EH (cell line): ENCODE measurements at regions not wholly inside any gene's neighbourhood (a gene's known extent, or its start where the extent isn't known, plus 50 kb on each side); places are given as distances from the start of the nearest gene placed in this dataset.

Source experiments
- DNase-seq: peaks from one replicate; pipeline ENCODE4 v3.0.0-alpha.2; 2015; ENCODE audit warnings: low read depth

DNA sequence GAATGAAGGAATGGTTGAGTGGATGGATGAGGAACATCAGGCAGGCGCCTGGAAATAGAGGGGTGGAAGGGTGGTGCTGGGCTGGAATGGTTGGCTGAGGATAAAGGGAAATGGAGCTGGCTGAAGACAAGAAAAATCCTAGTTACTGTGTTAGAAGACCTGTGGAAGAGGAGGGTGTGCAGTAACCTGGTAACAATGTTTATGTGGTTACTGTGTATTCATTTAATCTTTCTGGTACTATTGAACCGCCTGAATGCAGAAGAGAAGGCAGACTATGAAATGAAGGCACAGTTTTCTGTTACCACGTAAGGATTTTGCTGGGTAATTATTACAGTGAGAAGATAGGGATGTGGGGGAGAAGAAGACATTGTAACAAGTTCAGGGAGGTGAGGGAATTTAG lies 110.3 kb upstream of the MGAT5 start:
- DNase-seq, result no peak

DNA sequence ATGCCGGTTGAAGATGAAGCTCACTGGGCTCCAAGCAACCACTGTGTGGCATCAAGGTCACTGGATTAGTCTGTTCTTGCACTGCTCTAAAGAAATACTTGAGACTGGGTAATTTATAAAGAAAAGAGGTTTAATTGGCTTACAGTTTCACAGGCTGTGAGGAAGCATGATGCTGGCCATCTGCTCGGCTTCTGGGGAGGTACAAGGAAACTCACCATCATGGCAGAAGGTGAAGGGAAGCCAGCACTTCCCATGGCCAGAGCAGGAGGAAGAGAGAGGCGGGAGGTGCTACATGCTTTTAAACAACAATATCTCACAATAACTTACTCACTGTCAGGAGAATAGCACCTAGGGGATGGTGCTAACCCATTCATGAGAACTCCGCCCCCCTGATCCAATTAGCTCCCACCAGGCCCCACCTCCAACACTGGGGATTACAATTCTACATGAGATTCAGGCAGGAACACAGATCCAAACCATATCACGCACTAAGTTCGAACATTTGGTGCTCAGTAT lies 109.7 kb upstream of the MGAT5 start:
- no peak for DNase-seq

DNA sequence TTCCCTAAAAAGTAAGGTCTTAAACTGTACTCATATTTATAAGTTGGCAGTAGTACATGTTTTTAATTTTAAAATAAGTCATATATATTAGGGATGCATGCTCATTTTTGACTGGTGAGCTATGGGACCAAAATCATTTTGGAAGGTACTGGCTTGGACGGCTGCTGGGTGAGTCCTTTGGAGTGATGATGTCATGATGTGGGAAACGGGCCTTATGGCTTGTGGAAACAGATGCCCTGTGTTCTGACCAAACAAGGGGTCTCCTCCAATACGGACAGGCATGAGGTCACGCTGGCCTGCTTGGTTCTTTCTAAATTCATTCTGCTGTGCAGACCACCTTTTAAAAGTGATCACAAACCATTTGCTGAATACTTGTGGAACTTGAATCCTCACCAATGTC lies 109.2 kb upstream of the MGAT5 start:
- peak; percentile 7 for DNase-seq

DNA sequence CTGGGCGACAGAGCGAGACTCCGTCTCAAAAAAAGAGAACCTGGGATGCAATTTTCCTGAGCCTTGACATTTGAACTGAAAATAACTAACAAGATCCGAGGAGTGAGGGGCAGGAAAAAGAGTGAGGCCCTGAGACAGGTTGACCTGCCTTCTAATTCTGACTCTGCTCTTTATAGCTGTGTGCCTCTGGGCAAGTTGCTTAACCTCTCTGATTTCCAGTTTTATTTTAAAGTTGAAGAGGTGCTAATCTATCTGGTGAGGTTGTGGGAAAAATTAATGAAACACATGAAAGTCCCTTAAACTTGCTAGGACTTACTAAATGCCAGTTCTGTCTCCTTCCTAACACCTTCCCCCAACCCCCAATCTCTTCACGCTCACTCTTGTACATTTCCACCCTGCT lies 108.4 kb upstream of the MGAT5 start:
- DNase-seq, result no peak

- no peak for DNase-seq
Observed at GRCh38 chr2:134146161-134146560, 107.7 kb upstream of the MGAT5 start.

DNA sequence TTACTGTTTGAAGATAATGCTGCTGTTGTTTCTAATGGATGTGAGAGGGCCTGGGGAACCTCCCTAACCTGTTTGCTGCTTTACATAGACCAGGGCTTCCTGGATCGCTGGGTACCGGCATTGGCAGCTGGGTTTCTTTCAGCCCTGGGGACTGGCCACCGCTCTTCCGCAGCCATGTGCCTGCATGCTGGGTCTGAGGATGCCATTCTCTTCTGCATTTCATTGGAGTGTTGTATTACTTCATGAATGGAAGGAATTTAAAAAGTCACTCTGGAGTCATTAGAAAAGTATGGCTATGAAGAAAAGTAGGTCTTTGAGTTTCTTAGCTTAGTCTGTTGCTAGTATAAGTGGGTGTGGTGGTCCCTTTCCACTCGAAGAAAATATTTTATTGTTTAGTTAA lies 107.3 kb upstream of the MGAT5 start:
- DNase-seq, result peak; percentile 85

DNA sequence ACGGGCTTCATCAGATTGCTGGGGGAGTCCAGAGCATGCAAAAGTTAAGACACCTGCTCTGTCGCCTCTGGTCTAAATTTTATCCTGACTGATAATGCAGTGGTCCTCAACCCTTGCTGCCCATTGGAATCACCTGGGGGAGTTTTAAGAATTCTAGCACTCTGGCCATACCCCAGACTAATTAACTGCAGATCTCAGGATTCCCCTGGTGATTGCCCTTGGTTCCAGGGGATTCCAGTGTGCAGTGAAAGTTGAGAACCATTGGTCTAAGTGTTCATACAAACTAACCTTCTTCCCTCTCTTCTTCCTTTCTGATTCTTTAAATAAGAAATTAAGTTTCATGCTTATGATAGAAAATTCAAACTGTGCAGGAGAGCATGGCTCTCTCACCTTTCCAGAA lies 105.7 kb upstream of the MGAT5 start:
- DNase-seq, result no peak

DNA sequence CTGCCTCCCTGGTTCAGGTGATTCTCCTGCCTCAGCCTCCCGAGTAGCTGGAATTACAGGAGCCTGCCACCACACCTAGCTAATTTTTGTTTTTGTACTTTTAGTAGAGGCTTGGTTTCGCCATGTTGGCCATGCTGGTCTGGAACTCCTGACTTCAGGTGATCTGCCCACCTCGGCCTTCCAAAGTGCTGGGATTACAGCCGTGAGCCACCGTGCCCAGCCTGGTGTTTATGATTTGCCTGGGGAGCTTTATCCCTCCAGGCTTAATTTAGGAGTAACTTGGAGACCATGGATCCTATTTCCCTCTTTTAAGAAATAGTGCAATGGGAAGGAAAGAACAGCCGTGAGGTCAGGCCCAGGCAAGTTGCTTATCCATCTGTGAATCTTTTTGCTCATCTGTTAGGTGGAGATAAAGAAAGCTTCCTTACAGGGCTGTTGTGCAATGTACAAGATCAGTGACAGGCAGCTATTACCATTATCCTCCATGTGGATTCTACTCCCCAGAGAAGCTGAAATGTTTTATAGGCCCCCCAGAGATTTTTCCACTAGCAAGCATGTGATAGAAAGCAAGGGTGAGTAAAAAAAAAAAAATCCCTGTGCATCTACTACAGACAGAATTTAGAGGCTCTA lies 104.9 kb upstream of the MGAT5 start:
- peak; percentile 39 for DNase-seq

GRCh38 chr2:134149904-134150303 lies 104.0 kb upstream of the MGAT5 start:
- no peak for DNase-seq

- DNase-seq, result no peak
Observed at GRCh38 chr2:134150760-134151159, 103.1 kb upstream of the MGAT5 start.

DNA sequence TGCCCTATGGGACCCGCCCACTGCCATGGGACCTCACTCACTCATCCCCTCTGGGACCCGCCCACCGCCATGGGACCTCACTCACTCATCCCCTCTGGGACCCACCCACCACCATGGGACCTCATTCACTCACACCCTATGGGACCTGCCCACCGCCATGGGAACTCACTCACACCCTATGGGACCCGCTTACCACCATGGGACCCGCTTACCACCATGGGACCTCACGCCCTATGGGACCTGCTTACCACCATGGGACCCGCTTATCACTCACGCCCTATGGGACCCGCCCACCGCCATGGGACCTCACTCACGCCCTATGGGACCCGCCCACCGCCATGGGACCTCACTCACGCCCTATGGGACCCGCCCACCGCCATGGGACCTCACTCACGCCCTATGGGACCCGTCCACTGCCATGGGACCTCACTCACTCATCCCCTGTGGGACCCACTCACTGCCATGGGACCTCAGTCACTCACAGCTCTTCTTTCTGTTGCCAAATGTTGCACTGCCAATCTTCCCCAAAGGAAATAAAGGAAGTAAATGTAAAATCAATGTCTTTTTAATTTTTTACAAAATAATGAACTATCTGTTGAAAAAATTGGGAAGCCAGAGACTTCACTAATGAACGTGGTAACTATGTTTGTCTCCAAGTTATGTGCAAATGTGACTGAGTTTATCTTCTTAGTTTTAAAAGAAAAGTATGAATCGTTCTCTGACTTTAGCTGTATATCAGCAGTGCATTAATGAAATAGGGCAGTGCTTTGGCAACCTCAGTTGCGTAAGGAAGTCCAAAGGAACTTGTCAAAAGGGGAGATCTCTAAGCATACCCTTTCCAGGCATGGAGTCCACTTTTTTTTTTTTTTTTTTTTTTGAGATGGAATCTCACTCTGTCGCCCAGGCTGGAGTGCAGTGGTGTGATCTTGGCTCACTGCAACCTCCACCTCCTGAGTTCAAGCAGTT lies 101.5 kb upstream of the MGAT5 start:
- DNase-seq, result no peak

DNA sequence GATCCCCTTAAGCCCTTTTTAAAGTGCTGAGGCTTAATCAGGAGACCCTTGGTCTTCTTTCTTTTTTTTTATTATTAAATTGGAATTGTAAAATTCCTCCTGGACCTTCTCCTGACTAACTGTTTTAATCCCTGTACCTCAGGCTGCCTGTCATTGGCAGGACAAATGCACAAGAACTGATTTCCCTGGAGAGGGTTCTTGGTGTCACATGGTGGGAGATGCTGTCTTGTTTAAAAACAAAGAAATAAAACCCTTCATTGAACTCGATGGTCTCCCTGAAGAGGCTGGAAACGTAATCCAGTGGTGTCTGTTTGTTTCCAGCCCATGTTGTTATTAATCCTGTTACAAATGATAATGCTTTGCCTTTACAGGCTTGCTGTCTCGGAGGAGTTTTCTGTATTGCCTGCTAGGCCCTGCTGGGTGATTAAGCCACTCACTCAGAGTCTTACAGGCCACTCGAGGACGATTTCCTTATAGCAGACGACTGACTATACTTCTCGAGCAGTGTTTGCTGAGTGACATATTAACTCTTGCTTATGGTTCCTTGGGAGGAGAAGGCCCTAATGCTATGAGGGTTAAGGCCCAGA lies 100.5 kb upstream of the MGAT5 start:
- no peak for DNase-seq

- no peak for DNase-seq
Observed at GRCh38 chr2:134154246-134154645, 99.6 kb upstream of the MGAT5 start.

DNA sequence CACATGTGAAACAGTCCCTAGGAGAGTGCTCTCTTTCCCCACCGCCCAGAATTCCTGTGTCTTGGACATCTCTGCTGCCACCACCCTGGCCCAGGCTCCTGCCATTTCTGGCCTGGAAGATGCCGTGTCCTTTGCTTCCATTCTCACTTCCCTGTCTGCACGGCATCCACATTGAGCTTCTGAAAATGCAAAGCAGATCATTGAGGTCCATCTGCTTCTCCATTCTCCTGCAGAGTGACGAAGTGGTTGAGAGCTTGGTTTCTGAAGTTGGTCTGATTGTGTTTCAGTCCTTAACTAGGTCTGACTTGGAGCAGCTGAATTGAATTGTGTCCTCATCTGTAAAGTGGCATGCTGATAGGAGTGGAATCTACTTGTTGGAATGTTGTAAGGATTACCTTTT lies 98.7 kb upstream of the MGAT5 start:
- DNase-seq, result no peak

GRCh38 chr2:134158295-134158694 lies 95.6 kb upstream of the MGAT5 start:
- DNase-seq, result no peak

GRCh38 chr2:134161170-134161547 lies 92.7 kb upstream of the MGAT5 start:
- peak; percentile 27 for DNase-seq

- no peak for DNase-seq
Observed at GRCh38 chr2:134163336-134163735, 90.5 kb upstream of the MGAT5 start.

DNA sequence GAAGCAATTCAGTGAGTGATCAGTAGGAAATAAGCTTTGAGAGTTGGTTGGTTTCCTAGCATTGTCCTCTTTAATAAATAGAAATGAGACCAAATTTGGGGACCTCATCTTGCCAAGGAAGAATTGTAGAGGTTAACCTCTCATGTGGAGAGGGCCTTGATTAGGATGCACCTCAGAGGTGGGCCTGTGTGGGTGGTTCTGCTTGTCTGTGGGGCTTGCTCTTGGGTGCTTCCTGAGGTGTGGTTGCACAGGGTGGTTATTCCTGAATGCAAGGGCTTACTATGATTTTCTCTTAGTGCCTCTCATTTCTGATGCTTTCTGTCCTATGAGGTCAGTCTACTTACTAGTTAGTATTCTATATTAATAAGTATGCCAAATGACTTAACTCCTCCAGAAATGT lies 89.6 kb upstream of the MGAT5 start:
- no peak for DNase-seq

DNA sequence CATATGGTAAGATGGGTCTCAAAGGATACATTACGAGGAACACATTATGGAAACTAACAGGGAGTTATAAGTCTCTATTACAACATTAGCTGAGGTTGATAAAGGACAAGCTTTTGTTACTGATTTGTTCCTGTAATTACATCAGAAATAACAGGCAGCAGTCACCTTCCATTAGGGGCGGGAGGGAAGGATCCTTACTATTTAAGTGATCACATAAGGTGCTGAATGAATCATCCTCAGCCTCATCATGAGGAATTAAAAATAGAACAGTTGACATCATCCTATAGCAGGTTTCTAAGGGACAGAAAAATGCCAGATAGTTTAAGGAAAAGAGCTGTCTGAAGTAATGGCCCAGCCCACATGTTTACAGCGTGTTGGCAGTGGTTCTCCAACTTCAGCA lies 86.9 kb upstream of the MGAT5 start:
- DNase-seq, result peak; percentile 62

DNA sequence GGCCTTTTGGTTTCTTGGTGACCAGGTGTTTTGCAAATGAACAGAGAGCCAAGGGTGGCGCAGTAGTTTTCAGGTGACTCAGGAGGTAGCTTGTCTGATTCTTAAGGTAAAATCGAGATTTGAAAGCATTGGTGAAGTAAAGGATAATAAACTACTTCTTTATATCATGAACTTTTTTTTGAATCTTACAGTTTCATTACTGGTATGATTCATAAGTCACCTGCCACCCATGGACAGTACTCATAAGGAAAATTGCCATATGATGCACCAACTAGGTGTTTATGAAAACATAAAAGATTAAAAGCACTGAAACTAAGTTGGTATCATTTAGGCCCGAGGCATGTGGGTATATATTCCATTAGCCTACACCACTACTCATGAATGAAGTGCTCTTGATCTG lies 84.1 kb upstream of the MGAT5 start:
- DNase-seq, result no peak

DNA sequence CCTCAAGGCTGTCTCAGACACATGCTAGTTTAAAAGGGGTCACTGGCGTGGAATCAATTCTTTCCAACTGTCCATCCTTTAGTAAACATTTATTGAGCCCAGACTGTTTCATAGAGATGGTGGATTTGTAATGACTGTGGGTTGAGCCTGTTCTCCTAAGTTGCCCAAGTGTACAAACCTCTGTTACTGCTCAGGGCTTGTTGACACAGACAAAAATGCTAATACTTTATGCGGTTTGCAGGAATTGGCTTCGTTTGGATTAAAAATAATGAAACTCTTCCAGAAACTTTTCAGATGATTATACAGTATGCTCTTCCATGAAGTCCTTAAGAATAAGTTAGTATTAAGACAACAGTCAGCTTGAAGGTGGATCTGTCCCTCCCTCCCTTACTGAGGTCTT lies 83.6 kb upstream of the MGAT5 start:
- DNase-seq, result peak; percentile 70

- DNase-seq, result no peak
Observed at GRCh38 chr2:134170700-134171099, 83.2 kb upstream of the MGAT5 start.
